Thoracic aorta (tissue), 2 donors: ENCODE measurements at regions not wholly inside any gene's neighbourhood (a gene's known extent, or its start where the extent isn't known, plus 50 kb on each side); places are given as distances from the start of the nearest gene placed in this dataset.

Experiments used
- ATAC-seq: fragments of 150-250 bp; one replicate; pipeline ENCODE4 v1.8.0; 2017; ENCODE audit warnings: low read depth; ENCODE audit not compliant: insufficient number of reproducible peaks, low FRiP score
- DNase-seq: peaks from one replicate; pipeline ENCODE4 v3.0.0-alpha.2; 2020; ENCODE audit warnings: low spot score
- H3K27ac ChIP-seq, 2 donors: fragments of 200-600 bp; sonication (generic); 1 replicate in 1 of 2; 2 replicates in 1 of 2; pipeline ENCODE4 v1.5.1; 2016; ENCODE audit warnings: mild to moderate bottlenecking in 2 of 2, moderate library complexity in 2 of 2
- H3K27me3 ChIP-seq: fragments of 200-600 bp; sonication (generic); replicated peaks from 2 replicates; pipeline ENCODE4 v1.6.0; 2016; ENCODE audit warnings: mild to moderate bottlenecking; ENCODE audit not compliant: insufficient read depth
- H3K36me3 ChIP-seq: fragments of 200-600 bp; sonication (generic); one replicate; pipeline ENCODE4 v1.5.1; 2016
- H3K4me1 ChIP-seq, 2 donors: fragments of 200-600 bp; sonication (generic); 1 replicate in 1 of 2; 2 replicates in 1 of 2; pipeline versions ENCODE4 v1.5.1 to v1.6.0; 2016; ENCODE audit warnings: low read depth in 2 of 2, mild to moderate bottlenecking in 1 of 2; ENCODE audit not compliant: control insufficient read depth in 1 of 2
- H3K4me3 ChIP-seq: fragments of 200-600 bp; sonication (generic); 2 replicates; pipeline ENCODE4 v1.5.1; 2016; ENCODE audit warnings: mild to moderate bottlenecking
- H3K9me3 ChIP-seq: fragments of 200-600 bp; sonication (generic); 2 replicates; pipeline ENCODE4 v1.5.1; 2016
- TF ChIP-seq, protein P1 (sequence below): fragments of 200-600 bp; sonication (generic); IDR thresholded peaks from one replicate; pipeline ENCODE4 v1.5.1; 2019; ENCODE audit warnings: antibody characterized with exemption

DNA sequence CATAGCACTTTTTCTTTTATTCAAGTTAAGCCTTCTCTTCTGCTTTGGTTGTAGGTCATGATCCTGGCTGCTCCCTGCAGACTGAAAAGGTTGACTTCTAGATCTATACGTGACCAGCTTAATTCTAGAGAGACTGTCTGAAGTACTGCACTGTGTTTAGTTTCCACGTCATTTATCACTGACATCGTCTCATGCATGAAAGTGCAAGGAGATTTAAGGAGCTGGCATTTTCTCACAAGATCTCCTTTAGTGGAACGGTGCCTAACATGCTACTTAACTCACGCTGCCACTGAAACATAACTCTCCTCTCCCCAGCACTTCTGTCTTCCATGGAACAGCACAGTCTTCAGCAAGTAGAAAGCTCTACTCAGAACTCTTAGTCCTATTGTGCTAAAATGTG is 583.0 kb upstream of the KLHL29 start:
- Histone ChIP-seq H3K4me3 (no peak overlapping the region), H3K9me3 (no peaks in the 10 kb centered on the region), H3K27me3 (no peaks in the 10 kb centered on the region), H3K4me1 (no peaks in the 10 kb centered on the region), H3K27ac (no peak overlapping the region), H3K36me3 (no peaks in the 10 kb centered on the region)
- TF ChIP-seq, protein P1, sequence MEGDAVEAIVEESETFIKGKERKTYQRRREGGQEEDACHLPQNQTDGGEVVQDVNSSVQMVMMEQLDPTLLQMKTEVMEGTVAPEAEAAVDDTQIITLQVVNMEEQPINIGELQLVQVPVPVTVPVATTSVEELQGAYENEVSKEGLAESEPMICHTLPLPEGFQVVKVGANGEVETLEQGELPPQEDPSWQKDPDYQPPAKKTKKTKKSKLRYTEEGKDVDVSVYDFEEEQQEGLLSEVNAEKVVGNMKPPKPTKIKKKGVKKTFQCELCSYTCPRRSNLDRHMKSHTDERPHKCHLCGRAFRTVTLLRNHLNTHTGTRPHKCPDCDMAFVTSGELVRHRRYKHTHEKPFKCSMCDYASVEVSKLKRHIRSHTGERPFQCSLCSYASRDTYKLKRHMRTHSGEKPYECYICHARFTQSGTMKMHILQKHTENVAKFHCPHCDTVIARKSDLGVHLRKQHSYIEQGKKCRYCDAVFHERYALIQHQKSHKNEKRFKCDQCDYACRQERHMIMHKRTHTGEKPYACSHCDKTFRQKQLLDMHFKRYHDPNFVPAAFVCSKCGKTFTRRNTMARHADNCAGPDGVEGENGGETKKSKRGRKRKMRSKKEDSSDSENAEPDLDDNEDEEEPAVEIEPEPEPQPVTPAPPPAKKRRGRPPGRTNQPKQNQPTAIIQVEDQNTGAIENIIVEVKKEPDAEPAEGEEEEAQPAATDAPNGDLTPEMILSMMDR: no peak
- ATAC-seq: no peak
- DNase-seq: no peak

DNA sequence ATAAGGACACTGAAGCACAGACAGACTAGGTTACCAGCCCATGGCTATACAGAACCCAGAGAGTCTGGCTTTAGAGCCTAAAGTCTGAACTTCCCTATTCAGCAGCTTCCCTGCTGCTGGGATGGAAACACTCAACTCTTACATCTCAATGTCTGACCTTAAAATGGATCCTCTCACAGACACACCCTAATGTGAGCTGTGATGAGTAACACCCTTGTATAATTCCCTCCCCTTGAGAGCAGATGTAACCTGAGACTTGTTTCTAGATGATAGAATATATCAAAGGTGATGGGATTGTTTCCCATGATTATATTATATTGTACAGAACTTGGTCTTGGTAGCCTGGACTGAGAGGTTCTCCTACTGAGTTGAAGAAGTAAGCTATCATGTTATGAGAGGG is 577.1 kb upstream of the KLHL29 start:
- Histone ChIP-seq H3K27me3 (no peaks in the 10 kb centered on the region), H3K4me3 (no peak overlapping the region), H3K4me1 (no peaks in the 10 kb centered on the region), H3K36me3 (no peaks in the 10 kb centered on the region), H3K27ac (no peak overlapping the region), H3K9me3 (no peaks in the 10 kb centered on the region)
- TF ChIP-seq, protein P1: no peak
- DNase-seq (no peak), ATAC-seq (no peak)

GRCh38 chr2:22810602-22811001 is 574.4 kb upstream of the KLHL29 start:
- no peaks in the 10 kb centered on the region for H3K27me3 ChIP-seq
- ATAC-seq (no peak), DNase-seq (no peak)
- H3K9me3 ChIP-seq: no peaks in the 10 kb centered on the region
- TF ChIP-seq, protein P1: no peak
- H3K4me3 ChIP-seq: no peak overlapping the region
- H3K4me1 ChIP-seq: no peaks in the 10 kb centered on the region
- H3K27ac ChIP-seq: no peak overlapping the region
- H3K36me3 ChIP-seq: no peaks in the 10 kb centered on the region

DNA sequence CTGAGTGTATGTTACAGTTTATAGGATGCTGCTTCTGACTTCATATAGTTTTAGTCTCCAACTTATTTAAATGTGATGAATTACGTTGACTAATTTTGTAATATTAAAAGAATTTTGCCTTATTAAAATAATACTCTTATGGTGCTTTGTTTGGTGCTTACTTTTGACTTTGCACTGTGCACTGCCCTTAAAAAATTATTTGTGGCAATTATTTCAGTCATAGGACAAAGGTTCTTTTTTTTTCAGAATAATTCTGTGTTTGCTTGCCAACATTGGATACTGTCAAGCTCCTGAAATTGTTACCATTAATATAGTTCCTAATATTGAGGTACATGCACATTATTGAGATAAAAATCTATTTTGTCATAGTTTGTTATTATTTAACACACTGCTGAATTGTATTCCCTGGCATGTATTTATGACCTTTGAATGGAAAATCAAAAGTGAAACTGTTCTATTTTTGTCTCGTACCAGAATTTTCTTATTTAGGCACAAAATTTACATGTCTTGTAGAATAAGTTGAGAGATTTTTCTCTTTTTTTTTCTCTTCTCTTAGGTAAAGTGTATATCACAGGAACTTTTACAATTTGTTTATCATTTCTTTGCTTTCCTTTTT is 572.8 kb upstream of the KLHL29 start:
- ATAC-seq (no peak), DNase-seq (no peak)
- H3K27me3 ChIP-seq: no peaks in the 10 kb centered on the region
- no peaks in the 10 kb centered on the region for H3K4me1 ChIP-seq
- TF ChIP-seq, protein P1: no peak
- no peak overlapping the region for H3K4me3 ChIP-seq
- no peak overlapping the region for H3K27ac ChIP-seq
- no peaks in the 10 kb centered on the region for H3K36me3 ChIP-seq
- H3K9me3 ChIP-seq: no peaks in the 10 kb centered on the region

GRCh38 chr2:22817197-22817596 is 567.8 kb upstream of the KLHL29 start:
- H3K4me3 ChIP-seq: no peak overlapping the region
- TF ChIP-seq, protein P1: no peak
- no peaks in the 10 kb centered on the region for H3K27me3 ChIP-seq
- H3K27ac ChIP-seq: no peak overlapping the region
- H3K4me1 ChIP-seq: no peaks in the 10 kb centered on the region
- no peaks in the 10 kb centered on the region for H3K9me3 ChIP-seq
- DNase-seq: no peak
- ATAC-seq: no peak
- no peaks in the 10 kb centered on the region for H3K36me3 ChIP-seq
